ENCODE measurements at regions not wholly inside any gene's neighbourhood (a gene's known extent, or its start where the extent isn't known, plus 50 kb on each side); places are given as distances from the start of the nearest gene placed in this dataset.

DNA sequence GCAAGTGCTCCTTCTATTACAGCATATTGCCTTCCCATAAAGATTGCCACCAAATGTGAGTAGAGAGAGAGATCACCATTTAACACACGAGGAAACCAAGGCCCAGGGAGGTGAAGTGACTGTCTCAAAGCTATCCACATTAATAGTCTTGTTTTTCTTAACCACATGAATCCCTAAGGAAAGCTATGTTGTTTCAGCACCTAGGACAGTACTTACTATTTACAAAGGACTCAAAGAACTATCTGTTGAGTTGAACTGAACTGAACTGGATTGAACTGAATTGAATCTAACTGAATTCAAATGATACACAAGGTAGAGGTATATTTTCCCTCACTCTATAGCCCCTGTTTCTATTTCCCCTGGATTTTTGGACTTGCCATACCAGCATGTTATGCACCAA, 430.4 kb downstream of the CAAP1 start:
- DNase-seq (ENCODE audit: low read depth), result no peak
- no peaks in the 10 kb centered on the region for H3K36me3 ChIP-seq (ENCODE audit: insufficient read depth, low read length)
- H3K4me3 ChIP-seq (ENCODE audit: insufficient read depth, low read depth, low read length), result no peak overlapping the region
- H3K27me3 ChIP-seq (ENCODE audit: insufficient read depth, low read length), result no peaks in the 10 kb centered on the region
- H3K9me3 ChIP-seq (ENCODE audit: insufficient read depth, low read depth, low read length), result no peaks in the 10 kb centered on the region
- Mint-ChIP-seq H3K4me1 (ENCODE audit: low read depth, unreplicated experiment) (peaks cover 7% of the 10 kb centered on the region), H3K4me3 (ENCODE audit: unreplicated experiment) (no peak overlapping the region), H3K27me3 (ENCODE audit: low read depth, unreplicated experiment) (no peaks in the 10 kb centered on the region), H3K27ac (ENCODE audit: unreplicated experiment) (no peak overlapping the region), H3K9me3 (ENCODE audit: unreplicated experiment) (no peaks in the 10 kb centered on the region), H3K36me3 (ENCODE audit: low read depth, unreplicated experiment) (no peaks in the 10 kb centered on the region)
- no peak overlapping the region for H3K9ac ChIP-seq (ENCODE audit: low read length)
- H3K27ac ChIP-seq (ENCODE audit: low read depth, low read length), result no peak overlapping the region
- no peak for FAIRE-seq
- no peaks in the 10 kb centered on the region for H4K20me1 ChIP-seq (ENCODE audit: insufficient read depth, low read length)
- TF ChIP-seq, protein P1, sequence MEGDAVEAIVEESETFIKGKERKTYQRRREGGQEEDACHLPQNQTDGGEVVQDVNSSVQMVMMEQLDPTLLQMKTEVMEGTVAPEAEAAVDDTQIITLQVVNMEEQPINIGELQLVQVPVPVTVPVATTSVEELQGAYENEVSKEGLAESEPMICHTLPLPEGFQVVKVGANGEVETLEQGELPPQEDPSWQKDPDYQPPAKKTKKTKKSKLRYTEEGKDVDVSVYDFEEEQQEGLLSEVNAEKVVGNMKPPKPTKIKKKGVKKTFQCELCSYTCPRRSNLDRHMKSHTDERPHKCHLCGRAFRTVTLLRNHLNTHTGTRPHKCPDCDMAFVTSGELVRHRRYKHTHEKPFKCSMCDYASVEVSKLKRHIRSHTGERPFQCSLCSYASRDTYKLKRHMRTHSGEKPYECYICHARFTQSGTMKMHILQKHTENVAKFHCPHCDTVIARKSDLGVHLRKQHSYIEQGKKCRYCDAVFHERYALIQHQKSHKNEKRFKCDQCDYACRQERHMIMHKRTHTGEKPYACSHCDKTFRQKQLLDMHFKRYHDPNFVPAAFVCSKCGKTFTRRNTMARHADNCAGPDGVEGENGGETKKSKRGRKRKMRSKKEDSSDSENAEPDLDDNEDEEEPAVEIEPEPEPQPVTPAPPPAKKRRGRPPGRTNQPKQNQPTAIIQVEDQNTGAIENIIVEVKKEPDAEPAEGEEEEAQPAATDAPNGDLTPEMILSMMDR (IDR thresholded peaks at IDR 0.05; ENCODE audit: insufficient read depth, low read depth, low read length), result no peak
- H3K4me2 ChIP-seq (ENCODE audit: low read length), result no peak overlapping the region
- H3K4me1 ChIP-seq (ENCODE audit: insufficient read depth, low read length), result no peaks in the 10 kb centered on the region
- H3K79me2 ChIP-seq (ENCODE audit: insufficient read depth, low read length), result no peaks in the 10 kb centered on the region
- no peak overlapping the region for H2AFZ ChIP-seq (ENCODE audit: low read depth, low read length)

DNA sequence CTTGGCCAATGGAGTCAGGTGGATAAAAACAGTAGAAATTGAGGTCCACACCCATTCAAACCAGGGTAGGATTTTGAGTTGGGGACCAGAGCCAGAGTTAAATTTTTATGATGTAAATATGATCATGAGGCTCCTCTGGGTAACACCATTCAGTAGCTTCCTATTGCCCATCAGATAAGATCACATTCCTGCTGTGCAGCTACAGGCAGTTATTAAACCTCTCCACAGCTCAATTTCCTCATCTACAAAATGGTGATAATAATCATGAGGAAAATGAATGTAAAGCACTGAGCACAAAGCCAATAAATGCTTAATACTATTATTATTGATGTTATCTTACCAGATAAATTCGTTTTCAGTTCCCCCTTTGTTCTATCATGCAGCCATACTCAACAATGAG, 432.0 kb downstream of the CAAP1 start:
- no peak overlapping the region for H3K4me3 Mint-ChIP-seq (ENCODE audit: unreplicated experiment)
- Histone ChIP-seq H2AFZ (ENCODE audit: low read depth, low read length) (no peak overlapping the region), H3K4me2 (ENCODE audit: low read length) (no peak overlapping the region), H3K79me2 (ENCODE audit: insufficient read depth, low read length) (no peaks in the 10 kb centered on the region), H4K20me1 (ENCODE audit: insufficient read depth, low read length) (no peaks in the 10 kb centered on the region), H3K4me1 (ENCODE audit: insufficient read depth, low read length) (no peaks in the 10 kb centered on the region), H3K36me3 (ENCODE audit: insufficient read depth, low read length) (no peaks in the 10 kb centered on the region), H3K9me3 (ENCODE audit: insufficient read depth, low read depth, low read length) (no peaks in the 10 kb centered on the region), H3K9ac (ENCODE audit: low read length) (no peak overlapping the region), H3K27ac (ENCODE audit: low read depth, low read length) (no peak overlapping the region), H3K4me3 (ENCODE audit: insufficient read depth, low read depth, low read length) (no peak overlapping the region), H3K27me3 (ENCODE audit: insufficient read depth, low read length) (no peaks in the 10 kb centered on the region)
- peaks cover 7% of the 10 kb centered on the region for H3K4me1 Mint-ChIP-seq (ENCODE audit: low read depth, unreplicated experiment)
- H3K27me3 Mint-ChIP-seq (ENCODE audit: low read depth, unreplicated experiment), result no peaks in the 10 kb centered on the region
- TF ChIP-seq, protein P1 (IDR thresholded peaks at IDR 0.05; ENCODE audit: insufficient read depth, low read depth, low read length), result no peak
- no peak for TF ChIP-seq EZH2 (IDR thresholded peaks at IDR 0.05; ENCODE audit: insufficient read depth, low read length)
- DNase-seq (ENCODE audit: low read depth) (no peak), FAIRE-seq (no peak)
- H3K36me3 Mint-ChIP-seq (ENCODE audit: low read depth, unreplicated experiment), result no peaks in the 10 kb centered on the region
- no peak overlapping the region for H3K27ac Mint-ChIP-seq (ENCODE audit: unreplicated experiment)
- H3K9me3 Mint-ChIP-seq (ENCODE audit: unreplicated experiment), result no peaks in the 10 kb centered on the region

DNA sequence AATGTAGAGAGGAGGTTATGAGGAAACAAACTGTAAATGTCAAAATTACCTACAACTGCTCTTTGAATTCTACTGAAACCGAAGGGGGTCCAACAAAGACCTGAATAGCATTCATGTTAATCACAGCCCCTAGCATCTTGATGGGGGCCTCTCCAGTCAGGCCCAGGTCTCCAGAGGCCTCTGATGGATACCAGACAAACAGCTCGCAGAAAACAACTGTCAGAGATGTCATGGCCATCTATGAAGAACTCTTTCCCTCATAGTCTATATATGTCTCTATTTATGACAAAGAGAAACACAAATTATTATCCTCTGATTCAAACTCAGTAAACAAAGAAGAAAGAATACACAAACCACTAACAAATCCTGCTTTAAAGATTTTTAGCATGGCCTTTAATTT, 432.6 kb downstream of the CAAP1 start:
- Histone ChIP-seq H3K79me2 (ENCODE audit: insufficient read depth, low read length) (no peaks in the 10 kb centered on the region), H3K27me3 (ENCODE audit: insufficient read depth, low read length) (no peaks in the 10 kb centered on the region), H3K36me3 (ENCODE audit: insufficient read depth, low read length) (no peaks in the 10 kb centered on the region), H3K4me2 (ENCODE audit: low read length) (no peak overlapping the region), H3K4me3 (ENCODE audit: insufficient read depth, low read depth, low read length) (no peak overlapping the region), H2AFZ (ENCODE audit: low read depth, low read length) (no peak overlapping the region), H3K9ac (ENCODE audit: low read length) (no peak overlapping the region), H3K4me1 (ENCODE audit: insufficient read depth, low read length) (no peaks in the 10 kb centered on the region), H3K27ac (ENCODE audit: low read depth, low read length) (no peak overlapping the region), H3K9me3 (ENCODE audit: insufficient read depth, low read depth, low read length) (no peaks in the 10 kb centered on the region), H4K20me1 (ENCODE audit: insufficient read depth, low read length) (no peaks in the 10 kb centered on the region)
- Mint-ChIP-seq H3K36me3 (ENCODE audit: low read depth, unreplicated experiment) (no peaks in the 10 kb centered on the region), H3K4me3 (ENCODE audit: unreplicated experiment) (no peak overlapping the region), H3K27ac (ENCODE audit: unreplicated experiment) (no peak overlapping the region), H3K4me1 (ENCODE audit: low read depth, unreplicated experiment) (peaks cover 7% of the 10 kb centered on the region), H3K9me3 (ENCODE audit: unreplicated experiment) (no peaks in the 10 kb centered on the region), H3K27me3 (ENCODE audit: low read depth, unreplicated experiment) (no peaks in the 10 kb centered on the region)
- FAIRE-seq (no peak), DNase-seq (ENCODE audit: low read depth) (no peak)
- TF ChIP-seq, protein P1 (IDR thresholded peaks at IDR 0.05; ENCODE audit: insufficient read depth, low read depth, low read length), result no peak
- no peak for TF ChIP-seq EZH2 (IDR thresholded peaks at IDR 0.05; ENCODE audit: insufficient read depth, low read length)
